ENCODE measurements at regions not wholly inside any gene's neighbourhood (a gene's known extent, or its start where the extent isn't known, plus 50 kb on each side); places are given as distances from the start of the nearest gene placed in this dataset.

DNA sequence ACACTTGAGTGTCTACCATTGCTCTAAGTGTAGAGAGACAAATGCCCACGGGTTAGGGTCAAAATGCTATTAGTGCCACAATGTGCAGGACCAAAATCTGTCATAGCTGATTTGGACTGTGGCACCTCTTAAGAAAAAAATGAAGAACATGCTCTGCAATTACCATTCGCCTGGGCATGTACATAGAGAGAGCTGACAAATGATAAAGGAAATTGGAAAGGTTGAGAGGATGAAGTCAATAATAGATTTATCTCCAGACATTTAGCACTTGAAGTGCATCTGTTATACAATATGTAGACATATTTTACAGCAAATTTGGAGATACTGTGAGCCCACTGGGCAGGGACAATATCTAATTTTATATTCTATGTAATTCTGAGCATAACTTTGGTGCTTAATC is 804.4 kb downstream of the SATB2 start:
- Histone ChIP-seq H3K9me2 (ENCODE audit: insufficient read depth) (no peaks in the 10 kb centered on the region), H3K36me3 (ENCODE audit: low read depth) (no peaks in the 10 kb centered on the region), H3K9me3 (ENCODE audit: insufficient read depth, low read depth) (no peaks in the 10 kb centered on the region), H3K79me2 (ENCODE audit: low read depth) (no peaks in the 10 kb centered on the region), H4K20me1 (ENCODE audit: insufficient read depth) (no peaks in the 10 kb centered on the region), H2AFZ (no peak overlapping the region), H3K27ac (no peak overlapping the region), H3K27me3 (ENCODE audit: insufficient read depth, low read depth) (no peaks in the 10 kb centered on the region), H3K4me1 (replicated peaks; ENCODE audit: insufficient read depth) (no peaks in the 10 kb centered on the region), H3F3A (ENCODE audit: insufficient read depth, low read depth) (no peaks in the 10 kb centered on the region), H3K4me2 (no peak overlapping the region), H3K4me3 (no peak overlapping the region)
- CTCF ChIA-PET = no interaction called here
- TF ChIP-seq, protein P1, sequence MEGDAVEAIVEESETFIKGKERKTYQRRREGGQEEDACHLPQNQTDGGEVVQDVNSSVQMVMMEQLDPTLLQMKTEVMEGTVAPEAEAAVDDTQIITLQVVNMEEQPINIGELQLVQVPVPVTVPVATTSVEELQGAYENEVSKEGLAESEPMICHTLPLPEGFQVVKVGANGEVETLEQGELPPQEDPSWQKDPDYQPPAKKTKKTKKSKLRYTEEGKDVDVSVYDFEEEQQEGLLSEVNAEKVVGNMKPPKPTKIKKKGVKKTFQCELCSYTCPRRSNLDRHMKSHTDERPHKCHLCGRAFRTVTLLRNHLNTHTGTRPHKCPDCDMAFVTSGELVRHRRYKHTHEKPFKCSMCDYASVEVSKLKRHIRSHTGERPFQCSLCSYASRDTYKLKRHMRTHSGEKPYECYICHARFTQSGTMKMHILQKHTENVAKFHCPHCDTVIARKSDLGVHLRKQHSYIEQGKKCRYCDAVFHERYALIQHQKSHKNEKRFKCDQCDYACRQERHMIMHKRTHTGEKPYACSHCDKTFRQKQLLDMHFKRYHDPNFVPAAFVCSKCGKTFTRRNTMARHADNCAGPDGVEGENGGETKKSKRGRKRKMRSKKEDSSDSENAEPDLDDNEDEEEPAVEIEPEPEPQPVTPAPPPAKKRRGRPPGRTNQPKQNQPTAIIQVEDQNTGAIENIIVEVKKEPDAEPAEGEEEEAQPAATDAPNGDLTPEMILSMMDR (conservative IDR thresholded peaks at IDR 0.05) = no peak
- TF ChIP-seq EZH2 (IDR thresholded peaks at IDR 0.05; ENCODE audit: low read depth) = no peak
- POLR2A ChIA-PET (ENCODE audit: unreplicated experiment) = no interaction called here
- intact Hi-C loops (cut with micrococcal nuclease; ENCODE audit: unreplicated experiment) = no loop called here
- DNase-seq = no peak
- BruUV-seq (replicated peaks) = no TSS peak

DNA sequence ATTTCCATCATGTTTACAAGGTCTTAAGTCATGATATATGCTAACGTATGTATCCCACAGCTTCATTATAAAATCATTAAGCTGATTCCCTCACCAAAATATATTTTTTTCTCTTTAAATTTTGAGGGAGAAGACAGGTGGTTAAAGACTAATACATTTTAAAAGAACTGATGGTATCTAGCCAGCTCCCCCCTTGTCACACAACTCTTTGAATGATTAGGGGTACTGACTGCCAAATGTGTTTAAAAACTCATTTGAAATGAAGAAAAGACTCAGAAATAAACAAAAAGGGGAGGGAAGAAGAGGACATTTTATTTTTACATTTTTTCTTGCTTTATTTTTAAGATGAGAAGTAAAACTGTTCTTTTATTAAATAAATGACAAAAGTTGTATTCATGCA is 805.3 kb downstream of the SATB2 start:
- H3F3A ChIP-seq (ENCODE audit: insufficient read depth, low read depth) = no peaks in the 10 kb centered on the region
- TF ChIP-seq, protein P1 (conservative IDR thresholded peaks at IDR 0.05) = no peak
- no peak for TF ChIP-seq EZH2 (IDR thresholded peaks at IDR 0.05; ENCODE audit: low read depth)
- intact Hi-C loops (cut with micrococcal nuclease; ENCODE audit: unreplicated experiment) = no loop called here

DNA sequence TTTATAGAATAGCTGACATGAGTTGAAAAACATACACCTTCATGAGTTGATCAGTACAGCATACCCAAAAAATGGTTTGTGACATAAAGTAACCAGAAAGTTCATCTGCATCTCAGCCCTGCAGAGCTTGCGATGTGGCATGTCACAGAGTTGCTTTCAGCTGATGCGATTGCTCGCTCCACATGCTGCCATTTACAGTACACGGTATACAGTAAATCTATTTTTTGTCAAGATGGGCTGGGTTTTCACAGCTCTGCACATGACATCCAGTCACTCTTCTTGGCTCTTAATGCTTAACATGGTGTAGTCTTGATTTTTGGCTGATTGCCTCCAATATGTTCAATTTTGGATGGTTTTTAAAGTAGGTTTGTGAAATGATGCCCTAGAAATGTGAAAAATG is 811.9 kb downstream of the SATB2 start:
- H3K79me2 ChIP-seq (ENCODE audit: low read depth) = no peaks in the 10 kb centered on the region
- no peak overlapping the region for H3K4me2 ChIP-seq
- ChIA-PET CTCF (no interaction called here), POLR2A (ENCODE audit: unreplicated experiment) (no interaction called here)
- no peak for DNase-seq
- no peaks in the 10 kb centered on the region for H3K27me3 ChIP-seq (ENCODE audit: insufficient read depth, low read depth)
- BruUV-seq (replicated peaks) = no TSS peak
- H2AFZ ChIP-seq = no peak overlapping the region
- no peaks in the 10 kb centered on the region for H3K9me2 ChIP-seq (ENCODE audit: insufficient read depth)
- no peaks in the 10 kb centered on the region for H3K4me1 ChIP-seq (replicated peaks; ENCODE audit: insufficient read depth)
- H3K9me3 ChIP-seq (ENCODE audit: insufficient read depth, low read depth) = no peaks in the 10 kb centered on the region
- intact Hi-C loops (cut with micrococcal nuclease; ENCODE audit: unreplicated experiment) = no loop called here
- TF ChIP-seq EZH2 (IDR thresholded peaks at IDR 0.05; ENCODE audit: low read depth) = no peak
- TF ChIP-seq, protein P1 (conservative IDR thresholded peaks at IDR 0.05) = no peak
- H4K20me1 ChIP-seq (ENCODE audit: insufficient read depth) = no peaks in the 10 kb centered on the region
- H3F3A ChIP-seq (ENCODE audit: insufficient read depth, low read depth) = no peaks in the 10 kb centered on the region
- no peaks in the 10 kb centered on the region for H3K36me3 ChIP-seq (ENCODE audit: low read depth)
- H3K27ac ChIP-seq = no peak overlapping the region
- H3K4me3 ChIP-seq = no peak overlapping the region

More for the DNA sequence above, 805.3 kb downstream of the SATB2 start:
- POLR2A ChIA-PET (ENCODE audit: unreplicated experiment) = interaction anchor here (0.6 kb wide), 1 partner anchor 1157 kb away, joined by 3 read pairs; no protein-coding TSS in a partner anchor
- H2AFZ ChIP-seq = no peak overlapping the region
- H3K9me2 ChIP-seq (ENCODE audit: insufficient read depth) = no peaks in the 10 kb centered on the region
- CTCF ChIA-PET = no interaction called here
- no peaks in the 10 kb centered on the region for H3K79me2 ChIP-seq (ENCODE audit: low read depth)
- DNase-seq = no peak
- no peak overlapping the region for H3K4me3 ChIP-seq
- H3K27me3 ChIP-seq (ENCODE audit: insufficient read depth, low read depth) = no peaks in the 10 kb centered on the region
- no peak overlapping the region for H3K27ac ChIP-seq
- H3K4me1 ChIP-seq (replicated peaks; ENCODE audit: insufficient read depth) = no peaks in the 10 kb centered on the region
- H4K20me1 ChIP-seq (ENCODE audit: insufficient read depth) = no peaks in the 10 kb centered on the region
- H3K4me2 ChIP-seq = no peak overlapping the region
- H3K36me3 ChIP-seq (ENCODE audit: low read depth) = no peaks in the 10 kb centered on the region
- no TSS peak for BruUV-seq (replicated peaks)
- no peaks in the 10 kb centered on the region for H3K9me3 ChIP-seq (ENCODE audit: insufficient read depth, low read depth)

Measured in PC-9 (cell line).